K562 (cell line): ENCODE measurements at regions not wholly inside any gene's neighbourhood (a gene's known extent, or its start where the extent isn't known, plus 50 kb on each side); places are given as distances from the start of the nearest gene placed in this dataset.
A peak's percentile ranks its signal among the peaks of the same experiment; 100 is the strongest.

Experiments
- ATAC-seq: fragments of 200-7000 bp; cut with Tn5 transposase; 3 replicates; pipeline ENCODE4 v1.9.1; 2020; ENCODE audit warnings: moderate library complexity
- BruUV-seq: library from RNA; stranded (reverse); fragments of 400-500 nt; replicated peaks from 2 replicates; lab custom pipeline; 2021; lab: Mats Ljungman, UMichigan
- CTCF ChIA-PET: fragments of 300-600 bp; formaldehyde crosslinking; extraction: SDS; loops from one replicate; lab custom pipeline; 2021; ENCODE audit warnings: low intra/inter-chr PET ratio; lab: Yijun Ruan, JAX
- POLR2A ChIA-PET: fragments of 300-600, 350-650 bp; sonication (Branson Sonifier 250); formaldehyde crosslinking; extraction: SDS; loops from one replicate; lab custom pipeline; 2021; ENCODE audit warnings: antibody characterized with exemption, inconsistent platforms; lab: Yijun Ruan, JAX
- DNase-seq, 4 experiments: peaks; one replicate each; pipeline versions ENCODE4 v3.0.0 to v3.0.0-alpha.2; 2011 to 2018; ENCODE audit warnings: low spot score in 3 of 4, mixed read lengths in 3 of 4; ENCODE audit errors: extremely low read depth in 1 of 4
- FAIRE-seq: peaks from 2 replicates; lab custom pipeline; 2011; peaks lifted over from hg19 to GRCh38; lab: Jason Lieb, UNC
- H2AFZ ChIP-seq: 2 replicates; pipeline ENCODE4 v1.6.0; 2011; ENCODE audit warnings: low read depth, low read length, control low read depth, inconsistent platforms
- H3K27ac ChIP-seq: fragments of 200-600 bp; 3 replicates; pipeline ENCODE4 v1.8.0; 2011; ENCODE audit warnings: low read depth, mild to moderate bottlenecking, control low read depth, inconsistent platforms, low read length, moderate library complexity, mixed read lengths; ENCODE audit errors: extremely low read depth
- H3K27me3 ChIP-seq, 2 experiments: fragments of 300-600 bp in 1 of 2; 2 replicates in 1 of 2; 3 replicates in 1 of 2; pipeline versions ENCODE4 v1.6.0 to v1.8.0; 2011; ENCODE audit warnings: inconsistent platforms in 2 of 2, low read length in 2 of 2, mild to moderate bottlenecking in 1 of 2, mixed read lengths in 1 of 2, moderate library complexity in 1 of 2; ENCODE audit not compliant: control insufficient read depth in 2 of 2, insufficient read depth in 2 of 2
- H3K36me3 ChIP-seq: fragments of 300-600 bp; 3 replicates; pipeline ENCODE4 v1.8.0; 2011; ENCODE audit warnings: mild to moderate bottlenecking, low read length, inconsistent platforms; ENCODE audit not compliant: control insufficient read depth, insufficient read depth
- H3K4me1 ChIP-seq, 2 experiments: fragments of 200-600 bp in 1 of 2; replicated peaks in 1 of 2; 2 replicates in 1 of 2; 3 replicates in 1 of 2; pipeline versions ENCODE4 v1.5.1 to v1.8.0; 2011; ENCODE audit warnings: inconsistent platforms in 2 of 2, low read length in 2 of 2, mild to moderate bottlenecking in 1 of 2, mixed read lengths in 1 of 2, moderate library complexity in 1 of 2; ENCODE audit not compliant: control insufficient read depth in 2 of 2, insufficient read depth in 2 of 2
- H3K4me2 ChIP-seq: 2 replicates; pipeline ENCODE4 v1.6.1; 2011; ENCODE audit warnings: low read length, control low read depth, inconsistent platforms, mixed read lengths; ENCODE audit not compliant: insufficient read depth
- H3K4me3 ChIP-seq: fragments of 200-600 bp; sonication (generic), shearing (Covaris generic); 2 replicates; pipeline ENCODE4 v1.5.1; 2016; ENCODE audit warnings: control low read depth, inconsistent platforms
- H3K79me2 ChIP-seq: fragments of 200-600 bp; 3 replicates; pipeline ENCODE4 v1.8.0; 2011; ENCODE audit warnings: low read length, inconsistent platforms; ENCODE audit not compliant: control insufficient read depth, insufficient read depth
- H3K9ac ChIP-seq, 2 experiments: 2 replicates each; pipeline versions ENCODE4 v1.6.0 to v1.6.1; 2011; ENCODE audit warnings: low read depth in 2 of 2, low read length in 2 of 2, control low read depth in 1 of 2, inconsistent platforms in 1 of 2, mild to moderate bottlenecking in 1 of 2, mixed read lengths in 1 of 2; ENCODE audit not compliant: insufficient read depth in 1 of 2
- H3K9me1 ChIP-seq: one replicate; pipeline ENCODE4 v1.6.0; 2011; ENCODE audit warnings: inconsistent platforms, mild to moderate bottlenecking, low read length, moderate library complexity; ENCODE audit not compliant: control insufficient read depth, insufficient read depth
- H3K9me3 ChIP-seq: replicated peaks from 2 replicates; pipeline ENCODE4 v1.5.1; 2011; ENCODE audit warnings: low read depth, low read length, inconsistent platforms; ENCODE audit not compliant: control insufficient read depth, insufficient read depth
- H4K20me1 ChIP-seq: replicated peaks from 2 replicates; pipeline ENCODE4 v1.6.1; 2011; ENCODE audit warnings: low read length, inconsistent platforms, mixed read lengths; ENCODE audit not compliant: control insufficient read depth, insufficient read depth
- ARNT ChIP-seq, 2 experiments: fragments of 450-650 bp; IDR thresholded peaks; 2 replicates each; pipeline ENCODE4 v1.6.1; 2016; ENCODE audit warnings: mild to moderate bottlenecking in 1 of 2
- CEBPB ChIP-seq: fragments of 450-650 bp; IDR thresholded peaks from 2 replicates; pipeline ENCODE4 v1.6.1; 2016; ENCODE audit warnings: missing genetic modification characterization, missing compliant biosample characterization
- NFIC ChIP-seq: fragments of 450-650 bp; IDR thresholded peaks from 2 replicates; pipeline ENCODE4 v1.6.1; 2017; ENCODE audit warnings: mild to moderate bottlenecking, inconsistent platforms
- RUNX1 ChIP-seq: sonication (generic); IDR thresholded peaks from 2 replicates; pipeline ENCODE4 v1.6.1; 2016; ENCODE audit warnings: antibody characterized with exemption, low read depth
- SIN3B ChIP-seq: fragments of 450-650 bp; IDR thresholded peaks from 2 replicates; pipeline ENCODE4 v1.6.1; 2017; ENCODE audit warnings: low read depth, mild to moderate bottlenecking, moderate library complexity
- ZNF766 ChIP-seq: fragments of 200-800 bp; sonication (Bioruptor generic); conservative IDR thresholded peaks from 2 replicates; pipeline ENCODE4 v1.6.1; 2016; ENCODE audit warnings: missing genetic modification characterization, missing compliant biosample characterization
- WGBS: fragments of 100-300 bp; shearing (Covaris generic); methylation state at CpG from one replicate; pipeline ENCODE4 v1.1.6; 2016; ENCODE audit warnings: low coverage, mixed read lengths; ENCODE audit not compliant: insufficient coverage; ENCODE audit errors: missing lambda C conversion rate; 5-methylcytosine and 5-hydroxymethylcytosine counted together
- in situ Hi-C: fragments of 300-500 bp; cut with MboI; formaldehyde crosslinking; loops from 4 replicates; pipeline ENCODE4 v1.15.0; 2018; ENCODE audit warnings: inconsistent platforms, mixed read lengths
- intact Hi-C: fragments of 100-400 bp; cut with micrococcal nuclease; formaldehyde crosslinking; loops from 2 replicates; pipeline ENCODE4 v1.14.2; 2022

GRCh38 chr3:152196782-152197181, 71.9 kb upstream of the MBNL1 start:
- H3K27ac ChIP-seq, result peak overlapping the region; percentile 65; the same call in 2 of the 3 replicates
- FAIRE-seq, result no peak
- CTCF ChIA-PET, result no interaction called here

GRCh38 chr3:152197451-152197850, 71.3 kb upstream of the MBNL1 start:
- H3K4me2 ChIP-seq, result peak overlapping the region; percentile 47
- no peaks in the 10 kb centered on the region; the same call in 2 of the 3 replicates for H3K36me3 ChIP-seq
- no peaks in the 10 kb centered on the region for H3K27me3 ChIP-seq
- intact Hi-C loops (no loop called here), in situ Hi-C loops (no loop called here)
- H3K27ac ChIP-seq, result peak overlapping the region; percentile 65
- BruUV-seq, result no TSS peak
- TF ChIP-seq CEBPB (tag), result peak; percentile 16
- TF ChIP-seq NFIC, result no peak
- TF ChIP-seq, all 486 proteins: peak for 1
- no peaks in the 10 kb centered on the region for H4K20me1 ChIP-seq
- H3K79me2 ChIP-seq, result peaks cover 16% of the 10 kb centered on the region
- ChIA-PET CTCF (no interaction called here), POLR2A (interaction anchor here (0.7 kb wide), 1 partner anchor 26 kb away, joined by 3 read pairs; no protein-coding TSS in a partner anchor)
- FAIRE-seq (no peak), DNase-seq (no peak), ATAC-seq (no peak)
- H2AFZ ChIP-seq, result peak overlapping the region; percentile 86
- 41% methylated on average over 3 of the region's 3 CpGs for WGBS
- no peaks in the 10 kb centered on the region for H3K9me1 ChIP-seq
- H3K9me3 ChIP-seq, result no peaks in the 10 kb centered on the region
- H3K9ac ChIP-seq, result peak overlapping the region in 1 of 2 experiments; percentile 70; a peak in 2 of 4 replicates
- H3K4me3 ChIP-seq, result no peak overlapping the region
- peaks cover 10 to 42% of the 10 kb centered on the region in 2 experiments; a peak in 4 of 5 replicates for H3K4me1 ChIP-seq

More at GRCh38 chr3:152196782-152197181, 71.9 kb upstream of the MBNL1 start:
- no peaks in the 10 kb centered on the region for H3K27me3 ChIP-seq
- 0 out of 4 replicates have a peak, but pooled peaks of 1 of the 2 experiments have one; percentile 24 for TF ChIP-seq ARNT (IDR thresholded peaks at IDR 0.05)
- TF ChIP-seq ZNF766 (CRISPR knock-in tag), result 0 out of 2 replicates have a peak, but pooled peaks have one; percentile 15
- no peak for TF ChIP-seq RUNX1
- no peak for TF ChIP-seq SIN3B
- no peak overlapping the region for H3K4me3 ChIP-seq
- H4K20me1 ChIP-seq, result no peaks in the 10 kb centered on the region
- 0% methylated on average over 2 of the region's 2 CpGs for WGBS
- H3K9me1 ChIP-seq, result no peaks in the 10 kb centered on the region
- no peaks in the 10 kb centered on the region; the same call in 2 of the 3 replicates for H3K36me3 ChIP-seq
- BruUV-seq, result no TSS peak
- H3K9me3 ChIP-seq, result no peaks in the 10 kb centered on the region
- POLR2A ChIA-PET, result no interaction called here
- intact Hi-C loops, result no loop called here
- 0 out of 2 replicates have a peak overlapping the region, but pooled peaks have one; percentile 27 for H3K4me2 ChIP-seq
- H3K4me1 ChIP-seq, result peaks cover 6 to 49% of the 10 kb centered on the region in 2 experiments; a peak in 4 of 5 replicates
- in situ Hi-C loops, result no loop called here
- peak overlapping the region in 1 of 2 experiments; percentile 70; a peak in 2 of 4 replicates for H3K9ac ChIP-seq
- ATAC-seq (no peak), DNase-seq (no peak)
- H2AFZ ChIP-seq, result peak overlapping the region; percentile 86
- H3K79me2 ChIP-seq, result peaks cover 17% of the 10 kb centered on the region
